A673 (cell line): ENCODE measurements at regions not wholly inside any gene's neighbourhood (a gene's known extent, or its start where the extent isn't known, plus 50 kb on each side); places are given as distances from the start of the nearest gene placed in this dataset.
A peak's percentile ranks its signal among the peaks of the same experiment; 100 is the strongest.

Experiments
- CTCF ChIP-seq: fragments of 300-800, 200-600 bp; sonication (generic); conservative IDR thresholded peaks from 2 replicates; pipeline ENCODE4 v1.5.1; 2017; ENCODE audit warnings: low read depth, mild to moderate bottlenecking, antibody characterized with exemption, low read length, moderate library complexity, mixed read lengths
- EZH2 ChIP-seq: fragments of 200-600 bp; sonication (generic); IDR thresholded peaks from 2 replicates; pipeline ENCODE4 v1.6.1; 2017; ENCODE audit warnings: borderline replicate concordance, low read depth, mild to moderate bottlenecking, mixed read lengths, antibody characterized with exemption, low read length; ENCODE audit not compliant: poor library complexity, severe bottlenecking

- peak; percentile 42; the same call in 1 of the 2 replicates for TF ChIP-seq CTCF
- TF ChIP-seq EZH2, result no peak
Measured at GRCh38 chr14:22185191-22185590, 403.8 kb downstream of the DAD1 start.
